CD4-positive, alpha-beta T cell treated with Interleukin-17A for 1 hour (primary cell): ENCODE measurements at regions not wholly inside any gene's neighbourhood (a gene's known extent, or its start where the extent isn't known, plus 50 kb on each side); places are given as distances from the start of the nearest gene placed in this dataset.

Experiments used
- DNase-seq: peaks from one replicate; pipeline ENCODE4 v3.0.0-alpha.2; 2020

GRCh38 chr9:80964374-80964773 lies 725.0 kb downstream of the TLE1 start:
- no peak for DNase-seq

- no peak for DNase-seq
These were observed 731.5 kb downstream of the TLE1 start for GRCh38 chr9:80957801-80958200.

- DNase-seq: no peak
These were observed 734.8 kb downstream of the TLE1 start for GRCh38 chr9:80954521-80954920.

- no peak for DNase-seq
These were observed 736.9 kb downstream of the TLE1 start for GRCh38 chr9:80952363-80952922.

- DNase-seq: no peak
These were observed 737.7 kb downstream of the TLE1 start for GRCh38 chr9:80951675-80952074.

GRCh38 chr9:80948876-80949275 lies 740.5 kb downstream of the TLE1 start:
- no peak for DNase-seq

GRCh38 chr9:80948066-80948465 lies 741.3 kb downstream of the TLE1 start:
- DNase-seq: no peak

- no peak for DNase-seq
These were observed 742.7 kb downstream of the TLE1 start for GRCh38 chr9:80946496-80947170.

- no peak for DNase-seq
These were observed 743.9 kb downstream of the TLE1 start for GRCh38 chr9:80945436-80945835.

- no peak for DNase-seq
These were observed 751.7 kb downstream of the TLE1 start for GRCh38 chr9:80937645-80938044.

GRCh38 chr9:80934095-80934494 lies 755.3 kb downstream of the TLE1 start:
- DNase-seq: no peak

GRCh38 chr9:80932947-80933780 lies 756.2 kb downstream of the TLE1 start:
- no peak for DNase-seq

- DNase-seq: no peak
These were observed 757.2 kb downstream of the TLE1 start for GRCh38 chr9:80932181-80932580.

- DNase-seq: no peak
These were observed 758.2 kb downstream of the TLE1 start for GRCh38 chr9:80931163-80931562.

- DNase-seq: no peak
These were observed 760.6 kb downstream of the TLE1 start for GRCh38 chr9:80928697-80929096.

GRCh38 chr9:80926611-80927010 lies 762.7 kb downstream of the TLE1 start:
- no peak for DNase-seq

GRCh38 chr9:80922544-80922943 lies 766.8 kb downstream of the TLE1 start:
- no peak for DNase-seq

GRCh38 chr9:80906728-80907127 lies 782.6 kb downstream of the TLE1 start:
- no peak for DNase-seq

- DNase-seq: no peak
These were observed 790.1 kb downstream of the TLE1 start for GRCh38 chr9:80899208-80899607.

- no peak for DNase-seq
These were observed 796.2 kb downstream of the TLE1 start for GRCh38 chr9:80893190-80893589.

GRCh38 chr9:80892703-80893102 lies 796.6 kb downstream of the TLE1 start:
- no peak for DNase-seq

GRCh38 chr9:80890124-80890523 lies 799.2 kb downstream of the TLE1 start:
- DNase-seq: no peak

- DNase-seq: no peak
These were observed 803.5 kb downstream of the TLE1 start for GRCh38 chr9:80885894-80886293.
